ENCODE measurements at regions not wholly inside any gene's neighbourhood (a gene's known extent, or its start where the extent isn't known, plus 50 kb on each side); places are given as distances from the start of the nearest gene placed in this dataset.
"Not testable (repeated sequence)": the region's sequence is repeated elsewhere in the genome, so short reads cannot be mapped to it uniquely, and the experiment has no call there.

DNA sequence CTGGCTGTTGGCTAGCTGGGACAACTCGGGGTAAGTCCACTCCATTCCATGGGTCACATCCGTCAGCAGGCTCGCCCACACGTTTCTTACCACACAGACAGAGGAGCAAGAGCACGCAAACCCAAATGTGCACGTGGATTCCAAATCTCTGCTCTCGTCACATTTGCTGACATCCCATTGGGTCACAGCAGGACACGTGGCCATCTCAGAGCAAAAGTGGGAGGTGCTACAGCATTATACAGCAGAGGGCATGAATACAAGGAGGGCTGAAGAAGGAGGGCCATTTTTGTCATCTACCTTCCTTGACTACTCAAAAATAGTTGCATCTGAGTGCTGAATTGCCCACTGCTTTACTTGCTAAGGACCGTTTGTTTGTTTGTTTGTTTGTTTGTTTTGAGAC is 84.7 kb downstream of the RBBP6 start:
- no peak for DNase-seq

DNA sequence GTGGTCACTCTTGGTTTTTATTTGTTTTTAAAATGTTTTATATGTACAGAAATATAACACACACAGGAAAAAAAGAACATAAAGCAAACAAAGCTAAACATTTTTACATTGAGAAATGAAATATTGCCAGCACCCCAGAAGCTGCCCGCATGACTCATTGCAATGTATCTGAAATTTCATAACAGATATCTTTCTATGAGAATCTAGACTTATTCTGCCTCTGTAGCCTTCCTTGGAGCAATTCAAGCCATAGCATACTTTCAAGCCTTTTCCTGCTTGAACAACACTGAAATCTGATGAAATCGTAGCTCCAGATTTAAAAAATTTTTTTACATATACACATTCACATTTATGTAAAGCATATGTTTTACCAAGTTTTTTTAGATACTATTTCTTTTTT is 86.9 kb downstream of the RBBP6 start:
- no peak for DNase-seq

DNA sequence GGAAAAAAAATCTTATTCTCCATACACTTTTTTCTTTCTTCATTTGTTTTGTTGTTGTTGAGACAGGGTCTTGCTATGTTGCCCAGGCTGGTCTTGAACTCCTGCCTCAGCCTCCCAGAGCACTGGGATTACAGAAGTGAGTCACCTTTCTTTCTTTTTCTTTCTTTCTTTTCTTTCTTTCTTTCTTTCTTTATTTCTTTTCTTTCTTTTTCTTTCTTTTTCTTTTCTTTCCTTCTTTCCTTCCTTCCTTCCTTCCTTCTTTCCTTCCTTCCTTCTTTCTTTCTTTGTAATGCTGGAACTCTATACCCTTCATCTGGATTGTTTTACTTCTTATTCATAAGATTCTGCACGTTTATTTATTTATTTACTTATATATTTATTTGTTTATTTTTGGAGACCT is 94.5 kb upstream of the TNRC6A start:
- DNase-seq: no peak

DNA sequence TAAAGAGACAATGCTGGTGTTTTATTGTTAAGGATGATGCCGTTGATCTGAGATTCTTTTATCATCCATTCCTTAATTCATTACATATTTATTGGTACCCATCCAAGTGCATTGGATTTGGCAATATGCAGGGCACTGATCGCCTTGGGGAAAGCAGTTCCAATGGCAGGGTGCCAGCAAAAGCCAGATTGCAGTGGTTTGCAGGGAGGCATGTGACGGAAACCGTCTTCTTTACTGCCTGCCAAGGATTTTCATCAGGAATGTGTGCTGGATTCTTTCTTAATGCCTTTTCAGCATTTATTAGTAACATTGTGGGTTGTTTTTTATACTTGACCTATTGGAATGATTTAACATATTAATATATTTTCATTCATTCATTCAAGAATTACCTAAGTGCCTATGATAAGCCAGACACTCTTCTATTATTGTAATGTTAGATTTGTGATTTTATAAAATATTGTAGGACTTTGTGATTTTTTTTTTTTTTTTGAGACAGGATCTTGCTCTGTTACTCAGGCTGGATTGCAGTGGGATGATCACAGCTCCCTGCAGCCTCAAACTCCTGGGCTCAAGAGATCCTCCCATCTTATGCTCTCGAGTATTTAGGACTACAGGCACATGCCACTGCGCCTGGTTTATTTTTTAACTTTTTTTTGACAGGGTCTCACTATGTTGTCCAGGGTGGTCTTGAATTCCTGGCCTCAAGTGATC is 93.4 kb upstream of the TNRC6A start:
- peak; percentile 83 for DNase-seq

DNA sequence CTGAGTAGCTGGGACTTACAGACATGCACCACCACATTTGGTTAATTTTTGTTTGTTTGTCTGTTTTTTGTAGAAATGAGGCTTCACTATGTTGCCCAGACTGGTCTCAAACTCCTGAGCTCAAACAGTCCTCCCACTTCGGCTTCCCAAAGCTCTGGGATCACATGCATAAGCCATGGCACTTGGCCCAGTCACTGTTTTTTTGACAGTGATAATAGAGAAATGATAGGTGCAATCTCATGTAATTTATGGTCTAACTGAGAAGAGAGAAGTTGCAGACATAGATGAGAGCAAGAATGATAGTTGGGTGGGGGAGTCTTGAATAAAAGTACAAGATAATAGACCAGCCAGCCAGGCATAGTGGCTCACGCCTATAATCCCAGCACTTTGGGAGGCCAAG is 89.7 kb upstream of the TNRC6A start:
- DNase-seq: no peak

DNA sequence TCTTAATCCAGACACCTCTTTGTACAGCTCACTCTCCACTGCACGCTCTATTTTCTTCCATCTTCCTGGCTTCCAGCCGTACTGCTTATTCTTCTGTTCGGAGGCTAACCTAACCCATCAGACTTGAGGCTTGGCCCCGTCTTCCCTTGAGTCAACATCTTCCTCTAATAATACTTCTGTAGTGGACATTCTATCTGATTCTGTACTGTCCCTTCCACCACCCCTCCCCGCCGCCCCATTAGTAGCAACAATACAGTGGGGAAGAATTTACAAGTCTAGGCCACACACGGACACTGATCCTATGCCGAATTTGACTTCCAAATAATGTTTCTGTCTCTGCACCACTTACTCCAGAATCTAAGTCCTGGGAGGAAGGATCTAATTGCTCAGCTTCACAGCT is 86.0 kb upstream of the TNRC6A start:
- DNase-seq: no peak

DNA sequence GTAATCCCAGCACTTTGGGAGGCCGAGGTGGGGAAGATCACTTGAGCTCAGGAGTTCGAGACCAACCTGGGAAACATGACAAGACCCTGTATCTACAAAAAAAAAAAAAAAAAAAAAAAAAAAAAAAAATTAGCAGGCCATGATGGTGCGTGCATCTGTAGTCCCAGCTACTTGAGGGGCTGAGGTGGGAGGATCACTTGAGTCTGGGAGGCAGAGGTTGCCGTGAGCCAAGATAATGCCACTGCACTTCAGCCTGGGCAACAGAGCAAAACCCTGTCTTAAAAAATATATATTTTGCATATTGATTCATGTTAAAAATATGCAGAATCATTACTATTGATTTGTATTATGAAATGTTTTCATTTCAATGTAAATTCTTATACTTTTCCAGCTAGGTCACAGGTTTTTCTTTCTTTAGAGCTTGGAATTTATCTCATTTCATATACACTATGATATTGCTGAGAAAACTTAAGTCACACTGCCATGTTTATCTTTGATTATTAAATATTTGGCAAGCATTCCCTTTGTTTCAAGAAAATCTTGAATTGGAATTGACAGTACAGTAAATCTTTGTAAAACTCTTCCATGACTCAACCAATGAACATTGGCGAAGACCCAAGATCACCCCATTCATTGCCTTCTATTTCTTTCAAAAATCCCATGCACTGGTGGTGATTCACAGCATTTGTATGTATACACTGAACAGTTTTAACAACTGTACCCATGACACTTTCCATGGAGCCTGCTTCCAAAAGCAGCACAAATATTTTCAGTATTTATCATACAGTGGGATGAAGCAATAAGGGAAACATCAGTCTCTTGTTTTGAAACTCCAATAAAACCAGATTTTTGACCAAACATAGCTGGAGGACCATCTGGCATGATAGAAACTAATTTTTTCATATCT is 83.5 kb upstream of the TNRC6A start:
- DNase-seq: no peak

DNA sequence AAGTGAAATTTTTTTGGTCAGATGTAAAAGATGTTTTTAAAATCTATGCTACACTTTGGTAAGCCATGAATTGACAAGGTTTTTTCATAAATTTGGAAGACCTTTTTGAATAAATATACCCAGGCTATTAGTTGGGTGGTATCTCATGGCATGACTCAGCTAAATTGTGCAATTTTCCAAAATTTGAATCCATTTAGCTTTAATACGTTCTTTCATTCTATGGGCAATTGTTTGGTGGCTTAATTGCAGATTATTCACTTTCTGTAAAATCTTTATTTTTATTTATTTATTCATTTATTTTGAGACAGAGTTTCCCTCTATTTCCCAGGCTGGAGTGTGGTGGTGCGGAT is 82.8 kb upstream of the TNRC6A start:
- DNase-seq: no peak

DNA sequence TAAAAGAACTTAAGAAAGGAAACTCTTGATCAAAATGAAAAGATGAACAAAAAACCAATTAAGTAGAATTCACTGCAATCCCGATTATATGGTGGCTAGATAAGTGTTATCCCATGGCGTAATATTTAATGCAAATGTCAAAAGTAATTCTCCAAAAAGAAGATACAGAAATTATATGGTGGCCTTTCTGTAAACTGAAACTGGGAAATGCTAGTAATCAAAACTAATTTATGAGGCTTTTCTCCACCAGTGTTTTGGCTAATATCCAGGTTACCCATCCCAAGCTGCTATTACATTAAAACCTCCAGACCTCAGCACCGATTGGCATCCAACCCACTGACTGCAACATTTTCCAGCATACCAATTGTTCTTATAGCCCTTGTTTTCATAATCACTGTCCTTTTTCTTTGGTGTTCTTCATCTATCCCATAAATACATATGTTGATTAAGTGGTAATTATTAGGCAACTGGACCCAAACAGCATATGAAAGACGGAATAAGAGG is 77.2 kb upstream of the TNRC6A start:
- peak; percentile 53 for DNase-seq

DNA sequence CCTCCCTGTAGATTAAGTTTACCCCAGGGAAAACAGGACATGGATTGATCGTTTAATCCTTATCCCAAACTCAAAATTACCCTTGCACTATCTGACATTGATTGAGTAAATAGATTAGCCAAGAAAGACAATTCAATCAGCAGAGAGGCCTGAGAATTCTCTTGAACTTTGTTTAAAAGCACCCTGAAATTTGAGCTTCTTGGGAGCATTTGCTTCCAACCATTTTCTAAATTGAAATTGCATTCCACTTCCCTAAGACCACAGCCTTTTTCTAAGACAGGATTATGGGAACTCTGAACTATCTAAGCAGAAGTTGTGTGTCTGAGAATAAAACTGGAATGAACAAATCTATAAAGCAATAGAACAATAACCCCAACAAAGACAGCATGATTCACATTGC is 76.6 kb upstream of the TNRC6A start:
- DNase-seq: peak; percentile 86

DNA sequence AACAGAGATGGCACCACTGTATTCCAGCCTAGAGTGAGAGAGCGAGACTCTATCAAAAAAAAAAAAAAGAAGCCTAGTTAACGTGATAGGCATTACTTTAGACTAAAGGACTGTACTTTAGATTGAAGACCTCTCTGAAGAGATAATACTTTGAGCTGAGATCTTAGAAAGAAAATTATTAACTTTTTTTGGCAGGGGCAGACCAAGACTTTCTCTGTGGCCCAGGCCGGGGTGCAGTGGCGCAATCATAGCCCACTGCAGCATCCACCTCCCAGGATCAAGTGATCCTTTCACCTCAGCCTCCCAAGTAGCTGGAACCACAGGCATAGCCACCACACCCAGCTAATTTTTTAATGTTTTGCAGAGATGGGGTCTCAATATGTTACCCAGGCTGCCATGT is 75.7 kb upstream of the TNRC6A start:
- DNase-seq: no peak

DNA sequence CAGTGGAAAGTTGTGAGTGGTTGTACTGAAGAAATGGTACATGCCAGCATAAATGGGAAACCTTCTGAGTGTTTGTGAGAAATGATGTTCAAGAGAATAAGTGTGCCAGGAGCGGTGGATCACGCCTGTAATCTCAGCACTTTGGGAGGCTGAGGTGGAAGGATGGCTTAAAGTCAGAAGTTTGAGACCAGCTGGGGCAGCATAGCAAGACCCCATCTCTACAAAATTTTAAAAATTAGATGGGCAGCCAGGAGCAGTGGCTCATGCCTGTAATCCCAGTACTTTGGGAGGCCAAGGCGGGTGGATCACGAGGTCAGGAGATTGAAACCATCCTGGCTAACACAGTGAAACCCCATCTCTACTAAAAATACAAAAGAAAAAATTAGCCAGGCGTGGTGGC is 63.5 kb upstream of the TNRC6A start:
- DNase-seq: not testable (repeated sequence)

DNA sequence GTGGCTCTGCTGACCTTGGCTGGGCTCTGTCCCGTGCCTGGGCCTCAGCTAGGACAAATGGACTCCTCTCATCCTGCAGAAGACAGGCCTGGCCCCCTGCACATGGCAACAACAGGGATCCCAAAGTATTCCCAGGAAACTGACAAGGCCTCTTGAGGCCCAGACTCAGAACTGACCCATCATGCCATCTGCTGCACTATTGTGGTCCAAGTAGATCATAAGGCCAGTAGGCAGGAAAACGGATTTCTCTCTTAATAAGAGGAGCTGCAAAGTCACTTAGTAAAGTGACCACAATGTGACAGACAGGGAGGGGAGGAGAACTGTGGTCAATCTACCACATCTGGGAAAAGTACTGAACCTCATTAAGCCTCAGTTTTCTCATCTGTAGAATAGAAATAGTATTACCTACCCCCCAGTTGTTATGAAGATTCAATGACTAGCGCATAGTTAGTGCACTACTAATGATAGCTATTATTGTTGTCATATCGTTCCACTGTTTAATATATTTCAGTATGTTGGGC is 62.1 kb upstream of the TNRC6A start:
- DNase-seq: no peak

DNA sequence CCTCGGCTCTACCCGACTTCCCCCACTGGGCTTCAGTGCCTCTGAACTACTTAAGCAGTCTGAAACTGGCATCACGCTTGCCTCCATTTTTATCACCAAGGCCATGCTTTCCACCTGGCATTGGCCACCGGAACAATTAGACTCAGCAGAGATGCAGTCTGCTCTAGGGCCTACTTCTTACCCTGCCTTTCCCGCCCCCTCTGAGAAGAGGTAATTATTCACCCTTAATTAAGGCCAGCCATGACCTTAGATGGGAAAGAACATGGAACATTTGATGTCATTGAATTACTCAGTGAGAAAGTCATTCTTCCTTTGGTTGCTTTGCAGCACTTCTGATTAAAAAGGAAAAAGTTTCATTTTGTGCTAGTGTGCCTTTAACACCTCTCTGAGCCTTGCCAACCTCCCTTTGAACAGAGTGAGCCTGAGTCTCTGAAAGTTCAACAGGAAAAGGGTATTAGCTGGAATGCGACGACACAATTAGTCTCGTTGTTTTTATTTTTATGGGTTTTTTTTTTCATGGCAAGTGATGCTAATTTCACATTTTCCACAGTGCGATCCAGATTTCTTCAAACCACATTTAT is 60.9 kb upstream of the TNRC6A start:
- no peak for DNase-seq

DNA sequence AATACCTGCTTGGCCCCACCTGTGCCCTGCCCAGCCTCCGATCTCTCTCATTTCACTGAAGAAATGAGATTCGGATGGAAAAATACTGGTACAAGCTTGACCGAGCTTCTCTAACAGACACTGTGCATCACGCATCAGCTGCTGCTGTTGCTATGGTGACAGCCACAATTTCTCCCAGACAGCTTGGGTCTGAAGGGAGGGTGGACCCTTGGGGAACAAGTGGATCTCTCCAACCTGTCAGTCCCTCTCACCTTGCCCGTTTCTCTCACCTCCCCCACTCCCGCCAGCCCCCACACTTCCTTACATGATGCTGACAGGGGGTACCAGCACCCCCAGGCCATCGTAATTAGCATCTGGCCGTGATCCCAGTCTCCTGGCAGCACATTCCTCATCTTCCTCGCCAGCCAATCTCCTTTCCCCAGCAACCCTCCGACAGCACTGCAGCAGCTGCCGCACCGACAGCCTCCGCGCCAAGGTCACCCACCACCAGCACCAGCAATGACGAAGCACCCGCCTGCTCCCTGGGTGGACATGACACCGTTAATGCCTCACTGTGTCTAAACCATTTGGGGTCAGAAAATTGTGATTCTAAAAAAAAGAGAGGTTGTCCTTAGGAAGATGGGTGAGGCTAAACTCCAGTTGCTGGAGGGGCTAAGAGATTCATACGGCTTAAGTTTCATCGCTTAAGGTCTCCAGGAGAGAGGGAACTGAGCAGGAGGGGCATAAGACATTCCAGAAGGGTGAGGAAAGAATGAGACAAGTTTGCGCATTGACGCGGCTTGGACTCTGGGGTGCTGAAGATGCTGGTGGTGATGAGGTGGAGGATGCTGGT is 58.6 kb upstream of the TNRC6A start:
- DNase-seq: peak; percentile 76

DNA sequence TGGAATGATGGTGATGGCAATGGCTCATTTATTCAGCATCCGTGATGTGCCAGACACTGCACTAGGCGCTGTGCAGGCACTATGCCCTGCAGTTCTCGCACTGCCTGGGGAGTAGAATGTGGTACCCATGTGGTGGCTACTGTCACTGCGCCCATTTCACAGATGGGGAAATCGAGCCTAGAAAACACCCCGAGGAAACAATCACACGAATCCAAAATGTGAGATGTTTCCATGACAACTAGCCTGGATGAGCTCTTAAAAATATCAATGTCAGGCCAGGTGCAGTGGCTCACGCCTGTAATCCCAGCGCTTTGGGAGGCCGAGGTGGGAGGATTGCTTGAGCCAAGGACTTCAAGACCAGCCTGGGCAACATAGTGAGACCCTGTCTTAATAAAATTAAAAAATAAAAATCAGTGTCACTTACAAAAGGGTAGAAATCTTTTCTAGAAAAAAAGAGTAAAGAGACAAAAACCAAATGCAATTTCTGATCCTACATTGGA is 57.9 kb upstream of the TNRC6A start:
- DNase-seq: no peak

DNA sequence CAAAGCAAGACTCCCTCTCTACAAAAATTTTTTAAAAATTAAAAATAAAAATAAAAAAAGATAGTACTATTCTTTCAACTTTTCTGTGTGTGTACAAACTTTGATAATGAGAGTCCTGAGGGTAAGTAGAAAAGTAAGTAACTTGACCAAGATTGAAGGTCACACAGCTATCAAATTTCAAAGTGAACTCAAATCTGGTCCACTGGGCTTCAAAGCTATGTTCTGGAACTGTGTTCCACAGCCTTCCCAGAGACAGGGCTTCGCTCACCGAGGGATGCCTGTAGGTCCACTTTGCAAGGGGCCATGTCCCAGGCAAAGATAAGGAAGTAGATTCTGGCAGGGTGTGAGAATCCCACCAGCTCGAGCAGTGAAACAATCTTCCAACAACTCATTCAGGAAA is 56.3 kb upstream of the TNRC6A start:
- no peak for DNase-seq

DNA sequence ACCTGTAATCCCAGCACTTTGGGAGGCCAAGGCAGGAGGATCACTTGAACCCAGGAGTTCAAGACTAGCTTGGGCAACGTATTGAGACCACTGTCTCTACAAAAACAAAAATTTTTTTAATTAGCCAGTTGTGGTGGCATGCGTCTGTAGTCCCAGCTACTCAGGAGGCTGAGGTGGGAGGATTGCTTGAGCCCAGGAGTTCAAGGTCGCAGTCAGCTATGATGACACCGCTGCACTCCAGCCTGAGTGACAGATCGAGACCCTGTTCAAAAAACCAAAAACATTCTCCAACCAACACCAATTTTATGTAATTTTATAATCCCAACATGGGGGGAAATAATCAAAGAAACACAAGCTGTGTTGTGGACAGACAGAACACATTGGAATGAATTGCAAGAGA is 54.6 kb upstream of the TNRC6A start:
- DNase-seq: no peak

DNA sequence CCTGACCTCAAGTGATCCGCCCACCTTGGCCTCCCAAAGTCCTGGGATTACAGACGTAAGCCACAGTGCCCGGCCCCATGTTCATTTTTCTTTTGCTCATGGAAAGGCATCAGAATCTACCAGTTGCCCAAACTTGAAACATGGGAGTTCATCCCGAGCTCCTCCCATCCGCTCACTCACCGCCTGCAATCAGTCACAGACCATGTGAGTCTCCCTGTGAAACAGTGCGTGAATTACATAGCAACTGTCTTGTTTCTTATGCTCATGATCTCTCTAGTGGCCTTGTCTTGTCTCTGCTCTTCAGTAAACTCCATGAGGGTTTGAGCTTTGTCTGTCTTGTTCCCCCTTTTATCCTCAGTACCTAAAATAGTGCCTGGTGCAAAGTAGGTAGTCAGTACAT is 52.1 kb upstream of the TNRC6A start:
- no peak for DNase-seq
